Middle frontal gyrus (tissue), 1 donor: ENCODE measurements at regions not wholly inside any gene's neighbourhood (a gene's known extent, or its start where the extent isn't known, plus 50 kb on each side); places are given as distances from the start of the nearest gene placed in this dataset.

Experiments
- DNase-seq: peaks from one replicate; pipeline ENCODE4 v3.0.0-alpha.2; 2015; ENCODE audit warnings: low spot score; ENCODE audit errors: extremely low spot score

DNA sequence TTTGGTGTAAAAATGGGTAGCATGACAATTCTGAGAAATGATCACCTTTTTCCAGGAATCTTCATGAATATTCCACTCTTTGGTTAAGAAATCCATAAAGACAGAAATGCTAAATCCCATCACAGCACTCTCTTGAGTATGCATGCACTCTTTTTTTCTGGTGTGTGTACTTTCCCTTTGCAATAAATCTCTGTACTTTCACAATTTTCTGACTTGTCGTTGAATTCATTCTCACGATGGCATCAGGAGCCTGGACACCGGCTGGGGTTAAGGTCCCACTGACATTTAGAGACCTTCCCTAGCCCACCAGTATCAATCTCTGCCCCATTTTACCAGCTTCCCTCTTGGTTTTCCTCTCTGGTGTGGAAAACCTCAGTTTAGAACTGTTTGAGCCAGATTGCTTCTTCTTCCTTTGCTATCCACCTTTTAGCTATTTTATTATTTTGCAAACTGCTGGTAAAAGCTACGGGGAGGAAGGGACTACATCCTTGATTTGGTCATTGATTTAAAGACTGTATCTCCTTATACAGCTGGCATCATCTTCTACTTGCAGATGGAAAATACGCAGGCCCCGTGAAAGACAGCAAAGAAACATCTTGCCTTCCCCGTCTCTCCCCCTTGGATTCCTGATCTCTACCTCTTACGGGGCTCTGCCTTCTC is 59.9 kb upstream of the ZFR start:
- DNase-seq = no peak

DNA sequence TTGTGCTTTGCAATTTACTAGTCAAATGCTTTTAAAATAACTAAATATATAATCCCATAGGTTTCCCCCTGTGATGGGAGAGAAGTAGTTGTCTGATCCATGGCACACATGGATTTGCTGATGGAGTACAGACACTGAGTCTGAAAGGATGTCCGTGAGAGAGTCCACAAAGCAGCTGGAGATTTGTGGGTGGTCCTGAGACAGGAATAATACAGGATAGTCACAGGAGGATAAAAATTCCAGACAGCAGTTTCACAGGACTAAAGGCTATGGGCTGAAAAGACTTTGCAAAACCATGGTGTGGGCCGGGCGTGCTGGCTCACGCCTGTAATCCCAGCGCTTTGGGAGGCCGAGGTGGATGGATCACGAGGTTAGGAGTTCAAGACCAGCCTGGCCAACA is 58.7 kb upstream of the ZFR start:
- no peak for DNase-seq

DNA sequence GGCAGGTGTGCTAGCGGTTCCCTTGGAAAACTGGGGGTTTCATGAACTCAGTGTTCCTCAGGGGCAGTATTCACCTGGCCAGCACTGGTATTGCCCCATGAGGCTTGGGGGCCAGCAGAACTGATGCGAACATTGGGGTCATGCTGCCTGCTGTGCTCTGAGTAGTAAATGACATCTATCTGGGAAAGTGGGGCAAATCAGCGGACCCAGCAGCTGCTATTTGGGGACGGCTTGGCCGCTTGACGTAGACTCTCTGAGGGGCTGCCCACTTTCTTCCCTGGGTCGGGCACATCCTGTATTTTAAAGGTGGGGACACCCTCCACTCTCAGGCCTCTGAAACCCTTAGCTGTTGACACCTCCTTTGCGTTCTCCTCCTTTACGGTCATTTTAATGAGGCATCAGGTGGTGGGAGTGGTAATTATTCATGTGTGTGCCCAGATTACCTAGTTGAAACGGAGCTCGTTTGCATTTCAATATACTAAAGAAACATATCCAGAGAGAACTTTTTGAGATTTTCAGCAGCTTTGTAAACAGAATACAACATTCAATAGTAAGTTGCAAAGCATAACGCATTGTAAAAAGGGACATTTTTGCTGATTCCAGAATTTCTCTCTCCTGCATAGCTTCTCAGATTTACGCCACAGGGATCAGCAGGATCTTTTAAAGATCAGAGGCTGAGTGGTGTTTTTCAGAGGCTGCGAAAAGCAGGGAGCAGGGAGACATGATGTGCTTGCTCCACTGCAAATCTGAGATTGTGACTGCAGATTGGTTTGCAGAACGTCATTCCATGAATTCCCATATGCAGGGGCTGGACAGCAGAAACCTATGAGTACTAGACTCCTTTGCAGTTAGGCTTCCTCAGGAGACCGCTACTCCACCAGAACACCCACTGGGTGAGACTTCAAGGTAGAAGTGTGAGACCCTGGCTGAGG is 56.8 kb upstream of the ZFR start:
- DNase-seq = no peak

DNA sequence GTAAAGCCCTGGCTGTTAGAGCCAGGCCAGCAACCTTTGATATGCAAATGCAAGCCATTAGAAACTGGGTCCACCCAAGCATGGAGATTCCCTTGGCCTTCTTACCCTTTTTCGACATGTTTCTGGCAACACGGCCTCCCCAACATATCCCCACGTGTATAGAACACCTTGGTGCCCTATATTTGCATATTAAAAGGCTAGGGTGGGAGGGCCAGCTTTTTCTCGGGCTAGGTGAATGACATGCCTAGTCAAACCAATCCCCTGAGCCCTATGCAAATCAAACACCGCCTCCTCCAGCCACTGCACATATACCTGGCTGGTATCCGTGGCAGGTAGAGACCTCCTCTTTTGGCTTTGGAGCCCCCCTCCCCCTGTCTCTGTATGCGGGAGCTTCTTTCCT is 55.6 kb upstream of the ZFR start:
- DNase-seq = no peak

DNA sequence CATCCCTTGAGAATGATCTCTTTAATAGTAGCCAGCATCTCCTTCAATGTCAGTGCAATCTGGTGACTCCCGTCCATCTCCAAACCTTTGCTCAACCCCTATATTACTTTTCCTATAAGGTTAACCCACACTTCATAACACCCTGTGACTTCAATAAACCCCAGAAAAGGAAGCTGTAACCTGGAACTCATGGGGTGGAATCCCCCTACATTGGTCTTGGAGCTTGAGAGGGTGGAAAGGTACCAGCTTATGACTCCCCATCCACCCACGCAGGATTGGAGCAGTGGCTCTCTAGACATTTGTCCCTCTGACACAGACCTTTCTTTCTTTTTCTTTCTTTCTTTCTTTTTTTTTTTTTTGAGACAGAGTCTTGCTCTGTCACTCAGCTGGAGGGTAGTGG is 54.7 kb upstream of the ZFR start:
- no peak for DNase-seq

- no peak for DNase-seq
These were observed 53.9 kb upstream of the ZFR start for GRCh38 chr5:32498484-32498883.

- DNase-seq = no peak
These were observed 51.6 kb upstream of the ZFR start for GRCh38 chr5:32496104-32496503.

GRCh38 chr5:32494827-32495226 is 50.3 kb upstream of the ZFR start:
- no peak for DNase-seq
